Epidermal melanocyte (primary cell): ENCODE measurements at regions not wholly inside any gene's neighbourhood (a gene's known extent, or its start where the extent isn't known, plus 50 kb on each side); places are given as distances from the start of the nearest gene placed in this dataset.
"Not testable (repeated sequence)": the region's sequence is repeated elsewhere in the genome, so short reads cannot be mapped to it uniquely, and the experiment has no call there.

ENCODE experiments used
- DNase-seq: peaks from one replicate; pipeline ENCODE4 v3.0.0; 2011; ENCODE audit warnings: low spot score; ENCODE audit not compliant: insufficient read length

GRCh38 chr2:146986161-146986560, 858.7 kb upstream of the ACVR2A start:
- DNase-seq = no peak

- DNase-seq = no peak
Observed at GRCh38 chr2:146985753-146986152, 859.1 kb upstream of the ACVR2A start.

- no peak for DNase-seq
Observed at GRCh38 chr2:146984014-146984413, 860.8 kb upstream of the ACVR2A start.

- DNase-seq = peak; percentile 44
Observed at GRCh38 chr2:146982393-146982846, 862.4 kb upstream of the ACVR2A start.

- no peak for DNase-seq
Observed at GRCh38 chr2:146981921-146982320, 862.9 kb upstream of the ACVR2A start.

GRCh38 chr2:146979746-146980145, 865.1 kb upstream of the ACVR2A start:
- DNase-seq = no peak

GRCh38 chr2:146978577-146979555, 866.0 kb upstream of the ACVR2A start:
- DNase-seq = no peak

- not testable (repeated sequence) for DNase-seq
Observed at GRCh38 chr2:146970981-146971380, 873.8 kb upstream of the ACVR2A start.

GRCh38 chr2:146969703-146970102, 875.1 kb upstream of the ACVR2A start:
- not testable (repeated sequence) for DNase-seq

GRCh38 chr2:146964494-146964893, 880.3 kb upstream of the ACVR2A start:
- no peak for DNase-seq

GRCh38 chr2:146954544-146954943, 890.3 kb upstream of the ACVR2A start:
- no peak for DNase-seq

- no peak for DNase-seq
Observed at GRCh38 chr2:146952696-146953095, 892.1 kb upstream of the ACVR2A start.

GRCh38 chr2:146950911-146951310, 893.9 kb upstream of the ACVR2A start:
- DNase-seq = no peak

- no peak for DNase-seq
Observed at GRCh38 chr2:146950361-146950760, 894.5 kb upstream of the ACVR2A start.

GRCh38 chr2:146949400-146949799, 895.4 kb upstream of the ACVR2A start:
- no peak for DNase-seq

GRCh38 chr2:146944601-146945000, 900.2 kb upstream of the ACVR2A start:
- no peak for DNase-seq

- peak; percentile 17 for DNase-seq
Observed at GRCh38 chr2:146939991-146940685, 904.7 kb upstream of the ACVR2A start.

- no peak for DNase-seq
Observed at GRCh38 chr2:146934921-146935320, 909.9 kb upstream of the ACVR2A start.

- no peak for DNase-seq
Observed at GRCh38 chr2:146931109-146931508, 913.7 kb upstream of the ACVR2A start.

- peak; percentile 27 for DNase-seq
Observed at GRCh38 chr2:146927080-146927711, 917.6 kb upstream of the ACVR2A start.

- no peak for DNase-seq
Observed at GRCh38 chr2:146918280-146918679, 926.5 kb upstream of the ACVR2A start.
